Ovary (tissue), 7 donors: ENCODE measurements at regions not wholly inside any gene's neighbourhood (a gene's known extent, or its start where the extent isn't known, plus 50 kb on each side); places are given as distances from the start of the nearest gene placed in this dataset.

Experiments used
- DNase-seq, 5 donors: peaks; one replicate each; pipeline ENCODE4 v3.0.0-alpha.2; 2019 to 2020
- H3K27ac ChIP-seq, 2 donors: fragments of 200-600 bp; one replicate each; pipeline versions ENCODE4 v1.5.1 to v1.8.0; 2019 to 2022
- H3K27me3 ChIP-seq: fragments of 200-600 bp; one replicate; pipeline ENCODE4 v1.8.0; 2022
- H3K36me3 ChIP-seq: fragments of 200-600 bp; sonication (generic); one replicate; pipeline ENCODE4 v1.5.1; 2019
- H3K4me1 ChIP-seq: one replicate; pipeline ENCODE4 v1.8.1; 2013; ENCODE audit warnings: mild to moderate bottlenecking, moderate library complexity; ENCODE audit not compliant: insufficient read depth
- H3K4me3 ChIP-seq: fragments of 200-600 bp; sonication (generic); one replicate; pipeline ENCODE4 v1.5.1; 2017
- H3K9me3 ChIP-seq, 2 donors: fragments of 200-600 bp in 1 of 2; sonication (generic) in 1 of 2; one replicate each; pipeline versions ENCODE4 v1.5.1 to v1.8.1; 2013 to 2019; ENCODE audit warnings: mild to moderate bottlenecking in 1 of 2, moderate library complexity in 1 of 2
- POLR2A ChIP-seq: fragments of 450-650 bp; IDR thresholded peaks from one replicate; pipeline ENCODE4 v1.6.1; 2017; ENCODE audit warnings: antibody characterized with exemption, mild to moderate bottlenecking, moderate library complexity
- WGBS, 3 donors: extraction: QIAGEN DNeasy Blood & Tissue Kit in 1 of 3; methylation state at CpG; one replicate each; pipeline versions ENCODE4 v1.1.5 to v1.1.7; 2013 to 2017; 5-methylcytosine and 5-hydroxymethylcytosine counted together
- intact Hi-C, 4 donors: fragments of 100-400 bp; cut with DNase I; formaldehyde crosslinking; loops; one replicate each; pipeline versions ENCODE4 v1.11.0 to v1.15.1; 2022 to 2023
- donor health status: DM: no; HTN: no; CAD: no; lungs with moderate emphysema.
- donor health status: DM: no; HTN: no; CAD: no.
- donor health status: Bipolar disorder and iron deficiency.
- donor health status: DM: no; HTN: no; CAD: no.
- donor health status: DM: yes; HTN: yes; CAD: no.

- H3K9me3 ChIP-seq = no peaks in the 10 kb centered on the region
- TF ChIP-seq POLR2A = no peak
- H3K27ac ChIP-seq = no peak overlapping the region
- H3K27me3 ChIP-seq = no peaks in the 10 kb centered on the region
- H3K4me3 ChIP-seq = no peak overlapping the region
- peaks cover 1% of the 10 kb centered on the region for H3K4me1 ChIP-seq
- DNase-seq = no peak
- 95 to 97% (median 97%) methylated on average over 3 of the region's 3 CpGs for WGBS, 3 donors
- intact Hi-C loops = loop anchor here in 1 of 4 donors (10.0 kb wide), 1 partner anchor 87 kb away; no protein-coding TSS in a partner anchor
- no peaks in the 10 kb centered on the region for H3K36me3 ChIP-seq
Observed at GRCh38 chr2:100192300-100192699, 49.9 kb upstream of the AFF3 start.
